ENCODE measurements at regions not wholly inside any gene's neighbourhood (a gene's known extent, or its start where the extent isn't known, plus 50 kb on each side); places are given as distances from the start of the nearest gene placed in this dataset.
A peak's percentile ranks its signal among the peaks of the same experiment; 100 is the strongest.

- Mint-ChIP-seq H3K4me1 (ENCODE audit: low read depth, unreplicated experiment) (peaks cover 52% of the 10 kb centered on the region), H3K4me3 (ENCODE audit: unreplicated experiment) (peak overlapping the region; percentile 47), H3K27me3 (ENCODE audit: unreplicated experiment) (peaks cover 18% of the 10 kb centered on the region), H3K9me3 (ENCODE audit: unreplicated experiment) (peaks cover 20% of the 10 kb centered on the region), H3K36me3 (ENCODE audit: unreplicated experiment) (no peaks in the 10 kb centered on the region), H3K27ac (ENCODE audit: unreplicated experiment) (peak overlapping the region; percentile 99)
- TF ChIP-seq, protein P1, sequence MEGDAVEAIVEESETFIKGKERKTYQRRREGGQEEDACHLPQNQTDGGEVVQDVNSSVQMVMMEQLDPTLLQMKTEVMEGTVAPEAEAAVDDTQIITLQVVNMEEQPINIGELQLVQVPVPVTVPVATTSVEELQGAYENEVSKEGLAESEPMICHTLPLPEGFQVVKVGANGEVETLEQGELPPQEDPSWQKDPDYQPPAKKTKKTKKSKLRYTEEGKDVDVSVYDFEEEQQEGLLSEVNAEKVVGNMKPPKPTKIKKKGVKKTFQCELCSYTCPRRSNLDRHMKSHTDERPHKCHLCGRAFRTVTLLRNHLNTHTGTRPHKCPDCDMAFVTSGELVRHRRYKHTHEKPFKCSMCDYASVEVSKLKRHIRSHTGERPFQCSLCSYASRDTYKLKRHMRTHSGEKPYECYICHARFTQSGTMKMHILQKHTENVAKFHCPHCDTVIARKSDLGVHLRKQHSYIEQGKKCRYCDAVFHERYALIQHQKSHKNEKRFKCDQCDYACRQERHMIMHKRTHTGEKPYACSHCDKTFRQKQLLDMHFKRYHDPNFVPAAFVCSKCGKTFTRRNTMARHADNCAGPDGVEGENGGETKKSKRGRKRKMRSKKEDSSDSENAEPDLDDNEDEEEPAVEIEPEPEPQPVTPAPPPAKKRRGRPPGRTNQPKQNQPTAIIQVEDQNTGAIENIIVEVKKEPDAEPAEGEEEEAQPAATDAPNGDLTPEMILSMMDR (IDR thresholded peaks at IDR 0.05; ENCODE audit: partially characterized antibody, unreplicated experiment) = no peak
- no peak for DNase-seq
Observed at GRCh38 chr5:175798626-175799025, 72.8 kb upstream of the CPLX2 start.

GRCh38 chr5:175800656-175801081 is 70.7 kb upstream of the CPLX2 start:
- TF ChIP-seq, protein P1 (IDR thresholded peaks at IDR 0.05; ENCODE audit: partially characterized antibody, unreplicated experiment) = no peak
- Mint-ChIP-seq H3K27ac (ENCODE audit: unreplicated experiment) (peak overlapping the region; percentile 97), H3K4me1 (ENCODE audit: low read depth, unreplicated experiment) (peaks cover 48% of the 10 kb centered on the region), H3K36me3 (ENCODE audit: unreplicated experiment) (no peaks in the 10 kb centered on the region), H3K27me3 (ENCODE audit: unreplicated experiment) (peaks cover 14% of the 10 kb centered on the region), H3K4me3 (ENCODE audit: unreplicated experiment) (peak overlapping the region; percentile 45), H3K9me3 (ENCODE audit: unreplicated experiment) (peaks cover 14% of the 10 kb centered on the region)
- DNase-seq = peak; percentile 74

GRCh38 chr5:175802361-175802760 is 69.0 kb upstream of the CPLX2 start:
- no peak overlapping the region for H3K27ac Mint-ChIP-seq (ENCODE audit: unreplicated experiment)
- H3K9me3 Mint-ChIP-seq (ENCODE audit: unreplicated experiment) = peaks cover 10% of the 10 kb centered on the region
- DNase-seq = no peak
- peaks cover 9% of the 10 kb centered on the region for H3K27me3 Mint-ChIP-seq (ENCODE audit: unreplicated experiment)
- no peaks in the 10 kb centered on the region for H3K36me3 Mint-ChIP-seq (ENCODE audit: unreplicated experiment)
- peaks cover 42% of the 10 kb centered on the region for H3K4me1 Mint-ChIP-seq (ENCODE audit: low read depth, unreplicated experiment)
- H3K4me3 Mint-ChIP-seq (ENCODE audit: unreplicated experiment) = no peak overlapping the region
- TF ChIP-seq, protein P1 (IDR thresholded peaks at IDR 0.05; ENCODE audit: partially characterized antibody, unreplicated experiment) = no peak

GRCh38 chr5:175803254-175803653 is 68.1 kb upstream of the CPLX2 start:
- Mint-ChIP-seq H3K4me3 (ENCODE audit: unreplicated experiment) (no peak overlapping the region), H3K9me3 (ENCODE audit: unreplicated experiment) (peaks cover 3% of the 10 kb centered on the region), H3K4me1 (ENCODE audit: low read depth, unreplicated experiment) (peaks cover 38% of the 10 kb centered on the region), H3K27me3 (ENCODE audit: unreplicated experiment) (peaks cover 3% of the 10 kb centered on the region), H3K36me3 (ENCODE audit: unreplicated experiment) (no peaks in the 10 kb centered on the region), H3K27ac (ENCODE audit: unreplicated experiment) (peak overlapping the region; percentile 46)
- TF ChIP-seq, protein P1 (IDR thresholded peaks at IDR 0.05; ENCODE audit: partially characterized antibody, unreplicated experiment) = no peak
- DNase-seq = no peak

DNA sequence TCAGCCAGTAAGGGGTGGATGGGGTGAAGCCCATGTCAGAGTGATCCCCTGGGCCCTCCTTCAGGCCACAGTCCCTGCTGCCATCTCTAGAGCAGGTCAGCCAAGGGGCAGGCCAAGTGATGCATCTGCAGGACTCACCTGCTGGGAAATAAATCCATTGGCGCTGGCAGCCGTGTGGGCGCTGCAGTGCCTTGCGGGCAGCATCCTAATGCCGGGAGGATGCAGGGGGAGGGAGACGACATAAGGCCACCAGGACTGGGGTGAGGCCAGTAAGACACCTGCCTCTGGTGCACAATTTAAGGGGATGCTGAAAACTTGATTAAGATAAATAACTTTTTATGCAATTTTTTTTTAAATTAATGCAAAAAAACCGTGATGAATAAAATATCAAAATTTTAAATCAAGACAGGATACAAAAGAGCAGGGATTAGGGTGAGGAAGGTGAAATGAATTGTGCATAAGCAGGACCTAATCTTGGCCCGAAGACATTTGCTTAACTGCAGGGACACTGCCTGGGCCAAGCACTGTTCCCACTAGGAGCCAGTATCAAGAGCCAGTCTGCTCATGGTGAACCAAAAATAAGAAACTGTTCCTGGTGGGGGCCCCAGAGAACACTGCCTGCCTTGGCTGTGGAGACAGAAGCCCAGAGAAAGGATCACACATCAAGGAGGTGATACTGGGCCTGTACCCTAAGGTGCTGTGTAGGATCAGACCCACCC is 67.5 kb upstream of the CPLX2 start:
- H3K4me3 Mint-ChIP-seq (ENCODE audit: unreplicated experiment) = no peak overlapping the region
- TF ChIP-seq, protein P1 (IDR thresholded peaks at IDR 0.05; ENCODE audit: partially characterized antibody, unreplicated experiment) = no peak
- peaks cover 32% of the 10 kb centered on the region for H3K4me1 Mint-ChIP-seq (ENCODE audit: low read depth, unreplicated experiment)
- H3K9me3 Mint-ChIP-seq (ENCODE audit: unreplicated experiment) = peaks cover 3% of the 10 kb centered on the region
- no peak overlapping the region for H3K27ac Mint-ChIP-seq (ENCODE audit: unreplicated experiment)
- peaks cover 3% of the 10 kb centered on the region for H3K27me3 Mint-ChIP-seq (ENCODE audit: unreplicated experiment)
- no peak for DNase-seq
- H3K36me3 Mint-ChIP-seq (ENCODE audit: unreplicated experiment) = no peaks in the 10 kb centered on the region
